ENCODE measurements at regions not wholly inside any gene's neighbourhood (a gene's known extent, or its start where the extent isn't known, plus 50 kb on each side); places are given as distances from the start of the nearest gene placed in this dataset.

DNA sequence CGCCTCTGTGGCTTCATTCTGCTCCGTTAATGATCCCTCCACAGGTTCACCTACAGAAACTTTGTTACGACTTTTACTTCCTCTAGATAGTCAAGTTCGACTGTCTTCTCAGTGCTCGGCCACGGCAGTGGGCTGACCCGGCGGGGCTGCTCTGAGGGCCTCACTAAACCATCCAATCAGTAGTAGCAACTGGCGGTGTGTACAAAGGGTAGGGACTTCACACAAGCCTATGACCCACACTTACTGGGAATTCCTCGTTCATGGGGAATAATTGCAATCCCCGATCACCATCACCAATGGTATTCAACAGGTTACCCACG lies 1959.2 kb upstream of the DEFB115 start:
- no TSS peak for BruUV-seq (replicated peaks)
- H3K27ac ChIP-seq (ENCODE audit: low read length): no peak overlapping the region
- H4K20me1 ChIP-seq (ENCODE audit: low read length): no peaks in the 10 kb centered on the region
- TF ChIP-seq, protein P1, sequence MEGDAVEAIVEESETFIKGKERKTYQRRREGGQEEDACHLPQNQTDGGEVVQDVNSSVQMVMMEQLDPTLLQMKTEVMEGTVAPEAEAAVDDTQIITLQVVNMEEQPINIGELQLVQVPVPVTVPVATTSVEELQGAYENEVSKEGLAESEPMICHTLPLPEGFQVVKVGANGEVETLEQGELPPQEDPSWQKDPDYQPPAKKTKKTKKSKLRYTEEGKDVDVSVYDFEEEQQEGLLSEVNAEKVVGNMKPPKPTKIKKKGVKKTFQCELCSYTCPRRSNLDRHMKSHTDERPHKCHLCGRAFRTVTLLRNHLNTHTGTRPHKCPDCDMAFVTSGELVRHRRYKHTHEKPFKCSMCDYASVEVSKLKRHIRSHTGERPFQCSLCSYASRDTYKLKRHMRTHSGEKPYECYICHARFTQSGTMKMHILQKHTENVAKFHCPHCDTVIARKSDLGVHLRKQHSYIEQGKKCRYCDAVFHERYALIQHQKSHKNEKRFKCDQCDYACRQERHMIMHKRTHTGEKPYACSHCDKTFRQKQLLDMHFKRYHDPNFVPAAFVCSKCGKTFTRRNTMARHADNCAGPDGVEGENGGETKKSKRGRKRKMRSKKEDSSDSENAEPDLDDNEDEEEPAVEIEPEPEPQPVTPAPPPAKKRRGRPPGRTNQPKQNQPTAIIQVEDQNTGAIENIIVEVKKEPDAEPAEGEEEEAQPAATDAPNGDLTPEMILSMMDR (conservative IDR thresholded peaks at IDR 0.05; ENCODE audit: low read depth, low read length): no peak
- TF ChIP-seq EZH2phosphoT487 (IDR thresholded peaks at IDR 0.05; ENCODE audit: borderline replicate concordance, low read length) (no peak), EZH2 (IDR thresholded peaks at IDR 0.05; ENCODE audit: low read length, unreplicated experiment) (no peak)
- no peaks in the 10 kb centered on the region for H3K36me3 ChIP-seq (ENCODE audit: low read depth, low read length)
- H3K4me2 ChIP-seq (ENCODE audit: low read length): no peak overlapping the region
- H3K9ac ChIP-seq (ENCODE audit: low read length): no peak overlapping the region
- ATAC-seq (no peak), DNase-seq (no peak)
- H3K4me1 ChIP-seq (ENCODE audit: insufficient read depth, low read length): no peaks in the 10 kb centered on the region
- POLR2A ChIA-PET (ENCODE audit: unreplicated experiment): no interaction called here
- H3K79me2 ChIP-seq (ENCODE audit: low read length): no peaks in the 10 kb centered on the region
- H3F3A ChIP-seq (ENCODE audit: low read length, unreplicated experiment): no peaks in the 10 kb centered on the region
- H3K9me3 ChIP-seq (ENCODE audit: low read length): peaks cover 11% of the 10 kb centered on the region; the same call in 1 of the 2 replicates
- H2AFZ ChIP-seq (ENCODE audit: low read length): no peak overlapping the region
- H3K9me2 ChIP-seq (replicated peaks; ENCODE audit: low read length): no peaks in the 10 kb centered on the region
- no peak overlapping the region for H3K4me3 ChIP-seq (ENCODE audit: low read length)
- intact Hi-C loops (cut with micrococcal nuclease): no loop called here
- no peaks in the 10 kb centered on the region for H3K27me3 ChIP-seq (ENCODE audit: low read length)
- CTCF ChIA-PET: no interaction called here

GRCh38 chr20:29298759-29299613 lies 1958.5 kb upstream of the DEFB115 start:
- H3K27me3 ChIP-seq (ENCODE audit: low read length): no peaks in the 10 kb centered on the region
- H3K9me2 ChIP-seq (replicated peaks; ENCODE audit: low read length): no peaks in the 10 kb centered on the region
- H4K20me1 ChIP-seq (ENCODE audit: low read length): no peaks in the 10 kb centered on the region
- no peaks in the 10 kb centered on the region for H3K79me2 ChIP-seq (ENCODE audit: low read length)
- POLR2A ChIA-PET (ENCODE audit: unreplicated experiment): no interaction called here
- H2AFZ ChIP-seq (ENCODE audit: low read length): no peak overlapping the region
- DNase-seq (no peak), ATAC-seq (no peak)
- no peak for TF ChIP-seq EZH2 (IDR thresholded peaks at IDR 0.05; ENCODE audit: low read length, unreplicated experiment)
- TF ChIP-seq, protein P1 (conservative IDR thresholded peaks at IDR 0.05; ENCODE audit: low read depth, low read length): no peak
- no peak for TF ChIP-seq EZH2phosphoT487 (IDR thresholded peaks at IDR 0.05; ENCODE audit: borderline replicate concordance, low read length)
- intact Hi-C loops (cut with micrococcal nuclease): no loop called here
- H3F3A ChIP-seq (ENCODE audit: low read length, unreplicated experiment): no peaks in the 10 kb centered on the region
- no peaks in the 10 kb centered on the region for H3K4me1 ChIP-seq (ENCODE audit: insufficient read depth, low read length)
- H3K9me3 ChIP-seq (ENCODE audit: low read length): peaks cover 11% of the 10 kb centered on the region; the same call in 1 of the 2 replicates
- H3K4me3 ChIP-seq (ENCODE audit: low read length): no peak overlapping the region
- no peaks in the 10 kb centered on the region for H3K36me3 ChIP-seq (ENCODE audit: low read depth, low read length)
- no peak overlapping the region for H3K27ac ChIP-seq (ENCODE audit: low read length)
- H3K9ac ChIP-seq (ENCODE audit: low read length): no peak overlapping the region
- no peak overlapping the region for H3K4me2 ChIP-seq (ENCODE audit: low read length)
- CTCF ChIA-PET: no interaction called here
- no TSS peak for BruUV-seq (replicated peaks)

DNA sequence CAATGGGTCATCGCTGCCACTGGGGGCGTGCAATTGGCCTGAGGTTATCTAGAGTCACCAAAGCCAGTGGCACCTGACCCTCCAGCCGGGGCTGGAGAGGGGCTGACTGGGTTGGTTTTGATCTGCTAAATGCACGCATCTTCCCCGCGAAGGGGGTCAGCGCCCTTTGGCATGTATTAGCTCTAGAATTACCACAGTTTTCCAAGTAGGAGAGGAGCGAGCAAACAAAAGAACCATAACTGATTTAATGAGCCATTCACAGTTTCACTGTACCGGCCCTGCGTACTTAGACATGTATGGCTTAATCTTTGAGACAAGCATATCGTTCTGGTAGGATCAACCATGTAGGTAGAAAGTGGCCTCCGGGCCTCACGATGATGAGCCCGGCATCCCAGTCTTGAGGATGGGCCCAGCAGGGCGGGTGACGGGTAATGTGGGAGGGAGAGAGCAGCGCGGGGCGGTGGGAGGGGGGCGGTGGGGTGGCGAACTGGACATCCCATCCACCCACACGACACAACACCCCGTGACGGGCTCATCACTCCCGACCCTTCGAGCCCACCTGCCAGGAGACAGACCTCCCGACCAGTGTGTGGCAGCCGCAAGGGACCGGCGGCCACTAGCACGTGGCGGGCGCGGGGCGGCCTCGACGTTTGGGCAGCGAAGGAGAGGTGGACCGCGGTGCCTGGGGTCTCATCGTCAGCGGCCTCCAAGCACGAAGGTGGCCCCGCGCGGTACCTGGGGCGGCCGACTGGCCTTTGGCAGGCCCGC lies 1957.5 kb upstream of the DEFB115 start:
- intact Hi-C loops (cut with micrococcal nuclease): no loop called here
- H3F3A ChIP-seq (ENCODE audit: low read length, unreplicated experiment): no peaks in the 10 kb centered on the region
- DNase-seq (no peak), ATAC-seq (no peak)
- peaks cover 11% of the 10 kb centered on the region; the same call in 1 of the 2 replicates for H3K9me3 ChIP-seq (ENCODE audit: low read length)
- no peaks in the 10 kb centered on the region for H3K9me2 ChIP-seq (replicated peaks; ENCODE audit: low read length)
- no peak overlapping the region for H3K4me3 ChIP-seq (ENCODE audit: low read length)
- H3K9ac ChIP-seq (ENCODE audit: low read length): no peak overlapping the region
- H3K79me2 ChIP-seq (ENCODE audit: low read length): no peaks in the 10 kb centered on the region
- no peaks in the 10 kb centered on the region for H3K4me1 ChIP-seq (ENCODE audit: insufficient read depth, low read length)
- CTCF ChIA-PET: no interaction called here
- no peaks in the 10 kb centered on the region for H3K27me3 ChIP-seq (ENCODE audit: low read length)
- H4K20me1 ChIP-seq (ENCODE audit: low read length): no peaks in the 10 kb centered on the region
- H3K27ac ChIP-seq (ENCODE audit: low read length): no peak overlapping the region
- POLR2A ChIA-PET (ENCODE audit: unreplicated experiment): no interaction called here
- H3K36me3 ChIP-seq (ENCODE audit: low read depth, low read length): no peaks in the 10 kb centered on the region
- BruUV-seq (replicated peaks): no TSS peak
- no peak overlapping the region for H2AFZ ChIP-seq (ENCODE audit: low read length)
- TF ChIP-seq, protein P1 (conservative IDR thresholded peaks at IDR 0.05; ENCODE audit: low read depth, low read length): no peak
- TF ChIP-seq EZH2 (IDR thresholded peaks at IDR 0.05; ENCODE audit: low read length, unreplicated experiment): no peak
- no peak for TF ChIP-seq EZH2phosphoT487 (IDR thresholded peaks at IDR 0.05; ENCODE audit: borderline replicate concordance, low read length)
- H3K4me2 ChIP-seq (ENCODE audit: low read length): no peak overlapping the region
